B cell (primary cell): ENCODE measurements at regions not wholly inside any gene's neighbourhood (a gene's known extent, or its start where the extent isn't known, plus 50 kb on each side); places are given as distances from the start of the nearest gene placed in this dataset.

ENCODE experiments used
- ATAC-seq: fragments of 200-7000 bp; cut with Tn5 transposase; one replicate; pipeline ENCODE4 v1.10.0; 2021; ENCODE audit warnings: low read depth, mild to moderate bottlenecking, moderate number of reproducible peaks, moderate library complexity
- CTCF ChIA-PET: fragments of 350-600 bp; sonication (Branson Sonifier 250); formaldehyde crosslinking; loops from one replicate; lab custom pipeline; 2021; ENCODE audit warnings: antibody characterized with exemption, inconsistent platforms; lab: Charles Lee
- POLR2A ChIA-PET: fragments of 350-600 bp; sonication (Branson Sonifier 250); formaldehyde crosslinking; loops from one replicate; lab custom pipeline; 2021; ENCODE audit warnings: antibody characterized with exemption; lab: Charles Lee
- DNase-seq: peaks from one replicate; pipeline ENCODE4 v3.0.0; 2013
- H2AFZ ChIP-seq: 2 replicates; pipeline ENCODE4 v1.6.1; 2012; ENCODE audit warnings: mild to moderate bottlenecking, low read depth, low read length; ENCODE audit not compliant: insufficient read depth, poor library complexity, severe bottlenecking
- H3K27ac ChIP-seq, 2 donors: 1 replicate in 1 of 2; 2 replicates in 1 of 2; pipeline ENCODE4 v1.5.1; 2012 to 2013; ENCODE audit warnings: low read length in 2 of 2, mild to moderate bottlenecking in 2 of 2, moderate library complexity in 1 of 2
- H3K27me3 ChIP-seq, 4 experiments: fragments of 200-600 bp in 1 of 4; sonication (generic) in 1 of 4; replicated peaks in 1 of 4; 1 replicate in 2 of 4; 2 replicates in 2 of 4; pipeline versions ENCODE4 v1.6.1 to v1.7.0; 2013 to 2016; ENCODE audit warnings: low read length in 3 of 4, mild to moderate bottlenecking in 2 of 4, mixed read lengths in 1 of 4, moderate library complexity in 1 of 4; ENCODE audit not compliant: insufficient read depth in 4 of 4, control insufficient read depth in 3 of 4; ENCODE audit errors: control extremely low read depth in 1 of 4
- H3K36me3 ChIP-seq, 2 experiments: replicated peaks in 1 of 2; 1 replicate in 1 of 2; 2 replicates in 1 of 2; pipeline versions ENCODE4 v1.6.1 to v1.7.1; 2013; ENCODE audit warnings: low read length in 1 of 2; ENCODE audit not compliant: insufficient read depth in 2 of 2, control insufficient read depth in 1 of 2; ENCODE audit errors: control extremely low read depth in 1 of 2, extremely low read depth in 1 of 2
- H3K4me1 ChIP-seq, 2 donors: fragments of 200-600 bp in 1 of 2; sonication (generic) in 1 of 2; 1 replicate in 1 of 2; 2 replicates in 1 of 2; pipeline versions ENCODE4 v1.5.1 to v1.6.1; 2013 to 2017; ENCODE audit warnings: low read length in 2 of 2; ENCODE audit not compliant: control insufficient read depth in 2 of 2, insufficient read depth in 2 of 2
- H3K4me2 ChIP-seq: replicated peaks from 2 replicates; pipeline ENCODE3; 2012; ENCODE audit warnings: mild to moderate bottlenecking, low read depth, low read length; ENCODE audit not compliant: poor library complexity, severe bottlenecking
- H3K4me3 ChIP-seq, 5 experiments: fragments of 200-600 bp in 1 of 5; sonication (generic) in 1 of 5; 1 replicate in 3 of 5; 2 replicates in 2 of 5; pipeline versions ENCODE4 v1.5.1 to v1.7.0; 2011 to 2016; ENCODE audit warnings: low read length in 4 of 5, mild to moderate bottlenecking in 4 of 5, low read depth in 2 of 5, control low read depth in 1 of 5, moderate library complexity in 1 of 5; ENCODE audit not compliant: insufficient read depth in 1 of 5; ENCODE audit errors: control extremely low read depth in 1 of 5, extremely low read depth in 1 of 5
- H3K79me2 ChIP-seq: fragments of 200-600 bp; sonication (generic); one replicate; pipeline ENCODE4 v1.6.0; 2016; ENCODE audit warnings: low read length; ENCODE audit not compliant: control insufficient read depth, insufficient read depth
- H3K9ac ChIP-seq: fragments of 200-600 bp; sonication (generic); 2 replicates; pipeline ENCODE4 v1.6.1; 2017; ENCODE audit warnings: mild to moderate bottlenecking, low read length, moderate library complexity
- H3K9me3 ChIP-seq, 3 donors: one replicate each; pipeline versions ENCODE4 v1.6.1 to v1.7.1; 2013; ENCODE audit warnings: low read length in 2 of 3; ENCODE audit not compliant: control insufficient read depth in 2 of 3, insufficient read depth in 1 of 3; ENCODE audit errors: control extremely low read depth in 1 of 3
- H4K20me1 ChIP-seq: 2 replicates; pipeline ENCODE4 v1.6.0; 2012; ENCODE audit warnings: mild to moderate bottlenecking, low read length; ENCODE audit not compliant: insufficient read depth, control insufficient read depth, poor library complexity, severe bottlenecking
- H3K27ac Mint-ChIP-seq: one replicate; pipeline ENCODE4 v1.8.0; 2021; ENCODE audit warnings: mixed read lengths
- H3K27me3 Mint-ChIP-seq: one replicate; pipeline ENCODE4 v1.8.0; 2021; ENCODE audit warnings: mixed read lengths
- H3K4me1 Mint-ChIP-seq: one replicate; pipeline ENCODE4 v1.8.0; 2021; ENCODE audit warnings: mixed read lengths
- H3K4me3 Mint-ChIP-seq: one replicate; pipeline ENCODE4 v1.8.0; 2021; ENCODE audit warnings: mixed read lengths
- H3K9me3 Mint-ChIP-seq: one replicate; pipeline ENCODE4 v1.8.0; 2022; ENCODE audit warnings: mixed read lengths; ENCODE audit not compliant: insufficient read depth
- CTCF ChIP-seq: fragments of 200-600 bp; IDR thresholded peaks from one replicate; pipeline ENCODE4 v1.8.0; 2022; ENCODE audit warnings: antibody characterized with exemption, mild to moderate bottlenecking
- EZH2 ChIP-seq: IDR thresholded peaks from 2 replicates; pipeline ENCODE4 v1.6.1; 2012; ENCODE audit warnings: borderline replicate concordance, low read depth, mild to moderate bottlenecking, moderate library complexity, low read length; ENCODE audit not compliant: insufficient read depth, poor library complexity, severe bottlenecking
- WGBS: methylation state at CpG from one replicate; pipeline ENCODE4 v1.1.5; 2013; ENCODE audit warnings: missing lambda C conversion rate; ENCODE audit not compliant: insufficient coverage; 5-methylcytosine and 5-hydroxymethylcytosine counted together
- intact Hi-C: fragments of 100-400 bp; cut with micrococcal nuclease; formaldehyde crosslinking; loops from one replicate; pipeline ENCODE4 v1.10.0; 2022

DNA sequence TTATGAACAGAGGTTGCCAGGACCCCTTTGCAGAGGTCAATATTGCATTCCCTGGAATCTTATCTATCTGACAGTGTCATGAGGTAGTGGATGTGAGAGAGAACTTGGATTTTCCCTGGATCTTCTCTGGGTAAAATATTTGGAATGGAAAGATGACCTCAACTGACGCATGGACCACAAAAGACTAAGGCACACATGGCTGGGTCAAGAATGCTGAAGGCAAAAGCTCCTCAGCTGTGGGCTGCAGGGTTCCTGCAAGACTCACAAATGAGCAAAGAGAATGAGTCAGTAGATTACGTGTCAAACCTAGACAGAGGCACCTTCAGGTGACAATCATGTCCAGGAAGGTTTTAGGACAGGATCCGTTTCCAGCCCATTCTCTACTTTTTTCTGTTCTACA lies 484.0 kb downstream of the C6orf118 start:
- Histone ChIP-seq H3K79me2 (no peaks in the 10 kb centered on the region), H3K9me3 (peaks cover 0 to 11% (median 3%) of the 10 kb centered on the region in 3 donors), H3K9ac (no peak overlapping the region), H3K4me1 (no peaks in the 10 kb centered on the region), H3K27ac (no peak overlapping the region), H3K27me3 (no peaks in the 10 kb centered on the region), H3K4me3 (no peak overlapping the region), H2AFZ (no peak overlapping the region), H3K4me2 (no peak overlapping the region), H3K36me3 (no peaks in the 10 kb centered on the region), H4K20me1 (no peaks in the 10 kb centered on the region)
- H3K9me3 Mint-ChIP-seq: peaks cover 6% of the 10 kb centered on the region
- 100% methylated on average over 1 of the region's 3 CpGs for WGBS
- DNase-seq (no peak), ATAC-seq (no peak)
- CTCF ChIA-PET: no interaction called here
- no peaks in the 10 kb centered on the region for H3K4me1 Mint-ChIP-seq
- intact Hi-C loops: no loop called here
- H3K27ac Mint-ChIP-seq: no peak overlapping the region
- no peak overlapping the region for H3K4me3 Mint-ChIP-seq
- H3K27me3 Mint-ChIP-seq: no peaks in the 10 kb centered on the region
- POLR2A ChIA-PET: no interaction called here
- TF ChIP-seq EZH2 (no peak), CTCF (no peak)

- DNase-seq (no peak), ATAC-seq (no peak)
- CTCF ChIA-PET: no interaction called here
- 92% methylated on average over 1 of the region's 1 CpG for WGBS
- no peak for TF ChIP-seq EZH2
- no peak for TF ChIP-seq CTCF
- no peak overlapping the region for H2AFZ ChIP-seq
- Mint-ChIP-seq H3K9me3 (peaks cover 7% of the 10 kb centered on the region), H3K4me1 (no peaks in the 10 kb centered on the region), H3K27me3 (no peaks in the 10 kb centered on the region), H3K4me3 (no peak overlapping the region), H3K27ac (no peak overlapping the region)
- no peak overlapping the region for H3K27ac ChIP-seq
- H3K27me3 ChIP-seq: no peaks in the 10 kb centered on the region
- no peaks in the 10 kb centered on the region for H3K4me1 ChIP-seq
- no peaks in the 10 kb centered on the region for H3K36me3 ChIP-seq
- H3K4me2 ChIP-seq: no peak overlapping the region
- peaks cover 0 to 8% (median 0%) of the 10 kb centered on the region in 3 donors for H3K9me3 ChIP-seq
- intact Hi-C loops: no loop called here
- no peak overlapping the region for H3K4me3 ChIP-seq
- H3K9ac ChIP-seq: no peak overlapping the region
- POLR2A ChIA-PET: no interaction called here
- H3K79me2 ChIP-seq: no peaks in the 10 kb centered on the region
- H4K20me1 ChIP-seq: no peaks in the 10 kb centered on the region
These were observed 491.7 kb downstream of the C6orf118 start for GRCh38 chr6:164817662-164818061.
